ENCODE measurements at regions not wholly inside any gene's neighbourhood (a gene's known extent, or its start where the extent isn't known, plus 50 kb on each side); places are given as distances from the start of the nearest gene placed in this dataset.

GRCh38 chr2:150023663-150024062 lies 436.1 kb upstream of the MMADHC start:
- Histone ChIP-seq H3K27me3 (no peaks in the 10 kb centered on the region), H3K4me3 (no peak overlapping the region), H3K36me3 (no peaks in the 10 kb centered on the region), H3K27ac (no peak overlapping the region), H3K9me3 (no peaks in the 10 kb centered on the region), H3K4me1 (no peaks in the 10 kb centered on the region)
- intact Hi-C loops (cut with DNase I; ENCODE audit: low total_unique reads), result no loop called here
- TF ChIP-seq EP300 (IDR thresholded peaks at IDR 0.05) (no peak), POLR2AphosphoS5 (IDR thresholded peaks at IDR 0.05) (no peak)
- DNase-seq, result no peak

DNA sequence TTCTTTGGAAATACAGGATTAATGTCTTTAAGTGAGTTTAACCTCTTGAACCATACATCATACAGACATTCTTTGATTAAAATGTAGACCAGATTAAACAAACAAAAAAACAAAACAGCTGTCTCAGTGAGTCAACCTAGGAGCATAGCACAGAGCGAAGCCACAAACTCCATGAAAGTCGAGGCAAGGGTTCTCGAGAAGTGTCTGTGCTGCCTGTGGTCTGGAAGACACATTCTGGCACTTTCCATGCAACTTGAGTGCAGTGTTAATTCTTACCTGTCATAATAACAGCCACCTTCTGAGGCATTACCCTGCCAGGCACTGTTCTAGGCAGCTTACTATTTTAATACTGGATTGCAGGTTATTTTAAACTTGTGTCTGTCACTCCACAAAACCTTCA lies 435.5 kb upstream of the MMADHC start:
- no peak overlapping the region for H3K4me3 ChIP-seq
- H3K36me3 ChIP-seq, result no peaks in the 10 kb centered on the region
- H3K9me3 ChIP-seq, result no peaks in the 10 kb centered on the region
- peak in 1 of 2 donors; percentile 16 for DNase-seq
- H3K4me1 ChIP-seq, result no peaks in the 10 kb centered on the region
- intact Hi-C loops (cut with DNase I; ENCODE audit: low total_unique reads), result no loop called here
- no peak overlapping the region for H3K27ac ChIP-seq
- no peaks in the 10 kb centered on the region for H3K27me3 ChIP-seq
- no peak for TF ChIP-seq POLR2AphosphoS5 (IDR thresholded peaks at IDR 0.05)
- no peak for TF ChIP-seq EP300 (IDR thresholded peaks at IDR 0.05)
- TF ChIP-seq CTCF (IDR thresholded peaks at IDR 0.05), result no peak
- no peak for TF ChIP-seq POLR2A (IDR thresholded peaks at IDR 0.05)
- WGBS, 5 donors, result 71 to 83% (median 80%) methylated on average over 3 of the region's 3 CpGs

DNA sequence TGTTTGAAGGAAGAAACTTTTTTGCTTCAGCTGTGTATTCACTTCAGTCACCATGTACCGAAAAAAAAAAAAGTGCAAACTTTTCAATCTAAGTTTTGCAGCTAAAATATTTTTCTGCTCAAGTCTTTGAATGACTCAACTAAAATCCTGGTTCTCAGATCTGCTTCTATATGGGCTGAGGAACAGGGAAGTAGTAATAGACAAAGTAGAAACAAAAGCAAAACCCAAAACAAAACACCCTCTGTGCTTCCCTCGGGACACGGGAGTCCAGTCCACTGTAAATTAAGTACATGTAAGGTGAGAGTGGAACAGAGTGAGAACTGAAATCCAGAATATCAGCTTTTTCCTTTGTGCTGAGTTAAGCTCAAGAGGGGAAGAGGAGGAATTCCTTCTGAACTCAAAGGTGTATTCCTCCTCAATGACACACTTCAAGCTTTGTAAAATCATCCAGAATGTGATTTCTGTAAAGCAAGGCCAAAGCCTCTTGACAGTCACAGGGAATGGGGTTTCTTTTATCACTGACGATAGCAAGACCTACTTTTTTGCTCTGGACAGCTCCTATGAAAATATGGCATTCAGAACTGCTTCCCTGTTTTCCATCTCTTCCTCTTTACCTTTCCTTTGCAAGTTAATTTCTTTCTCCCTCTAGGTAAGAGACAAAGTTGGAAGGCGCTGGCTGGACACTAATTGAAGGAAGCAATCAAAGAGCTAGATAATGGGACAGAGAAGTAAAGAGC lies 433.5 kb upstream of the MMADHC start:
- H3K9me3 ChIP-seq, result no peaks in the 10 kb centered on the region
- no peaks in the 10 kb centered on the region for H3K36me3 ChIP-seq
- intact Hi-C loops (cut with DNase I; ENCODE audit: low total_unique reads), result no loop called here
- no peak for TF ChIP-seq EP300 (IDR thresholded peaks at IDR 0.05)
- no peak for TF ChIP-seq POLR2A (IDR thresholded peaks at IDR 0.05)
- no peak for TF ChIP-seq POLR2AphosphoS5 (IDR thresholded peaks at IDR 0.05)
- no peak for TF ChIP-seq CTCF (IDR thresholded peaks at IDR 0.05)
- no peaks in the 10 kb centered on the region for H3K4me1 ChIP-seq
- no peak overlapping the region for H3K4me3 ChIP-seq
- DNase-seq, result no peak
- H3K27ac ChIP-seq, result no peak overlapping the region
- no peaks in the 10 kb centered on the region for H3K27me3 ChIP-seq
- 59 to 71% (median 62%) methylated on average over 5 of the region's 5 CpGs for WGBS, 5 donors

- Histone ChIP-seq H3K27me3 (no peaks in the 10 kb centered on the region), H3K4me1 (no peaks in the 10 kb centered on the region), H3K9me3 (no peaks in the 10 kb centered on the region), H3K36me3 (no peaks in the 10 kb centered on the region), H3K4me3 (no peak overlapping the region), H3K27ac (no peak overlapping the region)
- TF ChIP-seq EP300 (IDR thresholded peaks at IDR 0.05), result no peak
- no peak for TF ChIP-seq POLR2AphosphoS5 (IDR thresholded peaks at IDR 0.05)
- TF ChIP-seq POLR2A (IDR thresholded peaks at IDR 0.05), result no peak
- TF ChIP-seq CTCF (IDR thresholded peaks at IDR 0.05), result no peak
- intact Hi-C loops (cut with DNase I; ENCODE audit: low total_unique reads), result no loop called here
- WGBS, 5 donors, result 82 to 92% (median 91%) methylated on average over 1 of the region's 1 CpG
- DNase-seq, result no peak
Measured at GRCh38 chr2:150020221-150020620, 432.6 kb upstream of the MMADHC start.

GRCh38 chr2:150019063-150019462 lies 431.5 kb upstream of the MMADHC start:
- H3K4me1 ChIP-seq, result no peaks in the 10 kb centered on the region
- WGBS, 5 donors, result 92 to 98% (median 96%) methylated on average over 3 of the region's 3 CpGs
- no peak overlapping the region for H3K27ac ChIP-seq
- H3K36me3 ChIP-seq, result no peaks in the 10 kb centered on the region
- DNase-seq, result no peak
- no peak for TF ChIP-seq EP300 (IDR thresholded peaks at IDR 0.05)
- TF ChIP-seq POLR2A (IDR thresholded peaks at IDR 0.05), result no peak
- TF ChIP-seq POLR2AphosphoS5 (IDR thresholded peaks at IDR 0.05), result no peak
- TF ChIP-seq CTCF (IDR thresholded peaks at IDR 0.05), result no peak
- no peaks in the 10 kb centered on the region for H3K9me3 ChIP-seq
- H3K4me3 ChIP-seq, result no peak overlapping the region
- intact Hi-C loops (cut with DNase I; ENCODE audit: low total_unique reads), result no loop called here
- H3K27me3 ChIP-seq, result no peaks in the 10 kb centered on the region

Measured in stomach (tissue), 8 donors.